GM18519 (cell line): ENCODE measurements at regions not wholly inside any gene's neighbourhood (a gene's known extent, or its start where the extent isn't known, plus 50 kb on each side); places are given as distances from the start of the nearest gene placed in this dataset.

Experiments used
- ATAC-seq: cut with Tn5 transposase; IDR thresholded peaks from one replicate; pipeline ENCODE4 v1.9.1; 2021; ENCODE audit warnings: mild to moderate bottlenecking, moderate library complexity; ENCODE audit not compliant: unreplicated experiment, low FRiP score

- ATAC-seq: no peak
Observed at GRCh38 chr7:19623676-19624075, 85.2 kb downstream of the POLR1F start.

- ATAC-seq: no peak
Observed at GRCh38 chr7:19621740-19622139, 87.1 kb downstream of the POLR1F start.

- ATAC-seq: no peak
Observed at GRCh38 chr7:19620470-19620869, 88.4 kb downstream of the POLR1F start.

GRCh38 chr7:19619122-19619521, 89.7 kb downstream of the POLR1F start:
- ATAC-seq: no peak

GRCh38 chr7:19617901-19618300, 90.9 kb downstream of the POLR1F start:
- no peak for ATAC-seq

- ATAC-seq: no peak
Observed at GRCh38 chr7:19610194-19610943, 98.5 kb downstream of the POLR1F start.

GRCh38 chr7:19589446-19589845, 119.4 kb downstream of the POLR1F start:
- no peak for ATAC-seq

- ATAC-seq: peak; percentile 83
Observed at GRCh38 chr7:19587291-19587690, 121.5 kb downstream of the POLR1F start.

GRCh38 chr7:19585761-19586160, 123.1 kb downstream of the POLR1F start:
- no peak for ATAC-seq

- ATAC-seq: no peak
Observed at GRCh38 chr7:19575909-19576557, 132.8 kb downstream of the POLR1F start.

GRCh38 chr7:19574131-19574530, 134.7 kb downstream of the POLR1F start:
- no peak for ATAC-seq

- no peak for ATAC-seq
Observed at GRCh38 chr7:19572566-19572965, 136.3 kb downstream of the POLR1F start.

GRCh38 chr7:19567011-19567410, 141.8 kb downstream of the POLR1F start:
- no peak for ATAC-seq

- ATAC-seq: no peak
Observed at GRCh38 chr7:19565602-19566001, 143.2 kb downstream of the POLR1F start.

GRCh38 chr7:19561121-19561805, 147.6 kb downstream of the POLR1F start:
- no peak for ATAC-seq

- ATAC-seq: no peak
Observed at GRCh38 chr7:19560111-19560883, 148.5 kb downstream of the POLR1F start.

GRCh38 chr7:19558527-19558926, 150.3 kb downstream of the POLR1F start:
- ATAC-seq: no peak

- no peak for ATAC-seq
Observed at GRCh38 chr7:19557726-19558465, 150.9 kb downstream of the POLR1F start.

- no peak for ATAC-seq
Observed at GRCh38 chr7:19554581-19554980, 154.3 kb downstream of the POLR1F start.

- peak; percentile 72 for ATAC-seq
Observed at GRCh38 chr7:19552576-19552975, 156.3 kb downstream of the POLR1F start.
